CD8-positive, alpha-beta memory T cell (primary cell): ENCODE measurements at regions not wholly inside any gene's neighbourhood (a gene's known extent, or its start where the extent isn't known, plus 50 kb on each side); places are given as distances from the start of the nearest gene placed in this dataset.
A peak's percentile ranks its signal among the peaks of the same experiment; 100 is the strongest.
"Not testable (repeated sequence)": the region's sequence is repeated elsewhere in the genome, so short reads cannot be mapped to it uniquely, and the experiment has no call there.

Experiments
- CTCF ChIA-PET: fragments of 350-600 bp; sonication (Branson Sonifier 250); formaldehyde crosslinking; loops from one replicate; lab custom pipeline; 2021; ENCODE audit warnings: antibody characterized with exemption; lab: Charles Lee
- POLR2A ChIA-PET: fragments of 350-600 bp; sonication (Branson Sonifier 250); formaldehyde crosslinking; loops from one replicate; lab custom pipeline; 2021; ENCODE audit warnings: antibody characterized with exemption; lab: Charles Lee
- DNase-seq, 5 donors: peaks; one replicate each; pipeline versions ENCODE4 v3.0.0 to v3.0.0-alpha.2; 2020 to 2022; ENCODE audit warnings: mixed read lengths in 1 of 5
- H3K27ac ChIP-seq: one replicate; pipeline ENCODE4 v1.7.0; 2013; ENCODE audit warnings: low read depth, mild to moderate bottlenecking, low read length, moderate library complexity
- H3K27me3 ChIP-seq: 2 replicates; pipeline ENCODE4 v1.7.0; 2013; ENCODE audit warnings: low read length, mild to moderate bottlenecking; ENCODE audit not compliant: insufficient read depth, poor library complexity, severe bottlenecking
- H3K36me3 ChIP-seq: 2 replicates; pipeline ENCODE4 v1.7.0; 2013; ENCODE audit warnings: mild to moderate bottlenecking, low read length, moderate library complexity; ENCODE audit not compliant: insufficient read depth
- H3K4me1 ChIP-seq: 2 replicates; pipeline ENCODE4 v1.7.0; 2013; ENCODE audit warnings: mild to moderate bottlenecking, low read length, moderate library complexity; ENCODE audit not compliant: insufficient read depth
- H3K4me3 ChIP-seq: 2 replicates; pipeline ENCODE4 v1.7.0; 2013; ENCODE audit warnings: mild to moderate bottlenecking, low read length
- H3K9me3 ChIP-seq: 2 replicates; pipeline ENCODE4 v1.7.0; 2013; ENCODE audit warnings: mild to moderate bottlenecking, low read length
- H3K27ac Mint-ChIP-seq, 8 donors: one replicate each; pipeline ENCODE4 v1.8.0; 2020 to 2021; ENCODE audit warnings: mixed read lengths in 8 of 8, mild to moderate bottlenecking in 6 of 8, inconsistent platforms in 3 of 8, moderate library complexity in 3 of 8
- H3K27me3 Mint-ChIP-seq, 2 donors: one replicate each; pipeline ENCODE4 v1.8.0; 2020 to 2021; ENCODE audit warnings: mixed read lengths in 2 of 2, mild to moderate bottlenecking in 1 of 2, moderate library complexity in 1 of 2
- H3K36me3 Mint-ChIP-seq, 3 donors: one replicate each; pipeline ENCODE4 v1.8.0; 2020 to 2021; ENCODE audit warnings: mixed read lengths in 3 of 3, inconsistent platforms in 1 of 3, mild to moderate bottlenecking in 1 of 3
- H3K4me1 Mint-ChIP-seq, 3 donors: one replicate each; pipeline ENCODE4 v1.8.0; 2020 to 2021; ENCODE audit warnings: mixed read lengths in 3 of 3, inconsistent platforms in 1 of 3, mild to moderate bottlenecking in 1 of 3
- H3K4me3 Mint-ChIP-seq, 7 donors: one replicate each; pipeline ENCODE4 v1.8.0; 2020 to 2021; ENCODE audit warnings: mixed read lengths in 7 of 7, mild to moderate bottlenecking in 6 of 7, moderate library complexity in 4 of 7, inconsistent platforms in 2 of 7
- H3K9me3 Mint-ChIP-seq, 5 donors: one replicate each; pipeline ENCODE4 v1.8.0; 2020 to 2022; ENCODE audit warnings: mixed read lengths in 5 of 5, mild to moderate bottlenecking in 3 of 5, moderate library complexity in 2 of 5, inconsistent platforms in 1 of 5

DNA sequence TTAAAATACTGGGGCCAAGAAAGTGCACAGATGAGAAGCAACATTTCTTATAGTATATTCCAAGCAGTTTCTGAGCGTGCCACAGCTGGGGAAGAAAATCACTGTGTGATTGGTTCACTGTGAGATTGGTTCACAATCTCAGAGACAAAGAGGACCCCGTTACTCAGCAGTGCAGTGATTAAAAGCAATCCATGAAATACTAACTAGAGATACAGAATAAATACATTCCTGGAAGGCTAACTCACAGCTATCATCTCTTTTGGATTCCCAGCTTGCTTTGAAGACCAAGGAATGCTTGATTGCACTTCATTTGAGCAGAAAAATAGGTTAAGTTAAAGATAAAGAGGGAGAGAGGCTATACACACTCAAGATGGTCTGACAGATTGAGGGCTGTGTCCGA is 132.1 kb upstream of the RAPGEF2 start:
- Mint-ChIP-seq H3K27me3 (peaks cover 4 to 7% of the 10 kb centered on the region in 2 donors), H3K4me1 (no peaks in the 10 kb centered on the region), H3K27ac (no peak overlapping the region), H3K36me3 (no peaks in the 10 kb centered on the region), H3K4me3 (no peak overlapping the region), H3K9me3 (no peaks in the 10 kb centered on the region)
- H3K36me3 ChIP-seq, result no peaks in the 10 kb centered on the region
- CTCF ChIA-PET, result no interaction called here
- H3K4me3 ChIP-seq, result no peak overlapping the region
- no peaks in the 10 kb centered on the region for H3K27me3 ChIP-seq
- H3K4me1 ChIP-seq, result no peaks in the 10 kb centered on the region
- POLR2A ChIA-PET, result no interaction called here
- H3K27ac ChIP-seq, result no peak overlapping the region
- no peak for DNase-seq
- H3K9me3 ChIP-seq, result no peaks in the 10 kb centered on the region

DNA sequence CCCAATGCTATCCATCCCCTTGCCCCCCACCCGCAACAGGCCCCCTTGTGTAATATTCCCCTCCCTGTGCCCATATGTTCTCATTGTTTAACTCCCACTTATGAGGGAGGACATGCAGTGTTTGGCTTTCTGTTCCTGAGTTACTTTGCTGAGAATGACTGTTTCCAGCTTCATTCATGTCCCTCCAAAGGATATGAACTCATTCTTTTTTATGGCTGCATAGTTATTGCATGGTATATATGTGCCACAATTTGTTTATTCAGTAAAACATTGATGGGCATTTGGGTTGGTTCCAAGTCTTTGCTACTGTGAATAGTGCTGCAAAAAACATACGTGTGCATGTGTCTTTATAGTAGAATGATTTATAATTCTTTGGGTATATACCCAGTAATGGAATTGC is 128.4 kb upstream of the RAPGEF2 start:
- peaks cover 9 to 18% of the 10 kb centered on the region in 2 donors for H3K27me3 Mint-ChIP-seq
- H3K27ac Mint-ChIP-seq, POLR2A ChIA-PET, H3K4me1 ChIP-seq, H3K4me3 ChIP-seq, H3K4me3 Mint-ChIP-seq, H3K4me1 Mint-ChIP-seq, H3K9me3 Mint-ChIP-seq, H3K36me3 Mint-ChIP-seq, CTCF ChIA-PET, DNase-seq, H3K36me3 ChIP-seq, H3K9me3 ChIP-seq, H3K27ac ChIP-seq, H3K27me3 ChIP-seq: not testable (repeated sequence)

DNA sequence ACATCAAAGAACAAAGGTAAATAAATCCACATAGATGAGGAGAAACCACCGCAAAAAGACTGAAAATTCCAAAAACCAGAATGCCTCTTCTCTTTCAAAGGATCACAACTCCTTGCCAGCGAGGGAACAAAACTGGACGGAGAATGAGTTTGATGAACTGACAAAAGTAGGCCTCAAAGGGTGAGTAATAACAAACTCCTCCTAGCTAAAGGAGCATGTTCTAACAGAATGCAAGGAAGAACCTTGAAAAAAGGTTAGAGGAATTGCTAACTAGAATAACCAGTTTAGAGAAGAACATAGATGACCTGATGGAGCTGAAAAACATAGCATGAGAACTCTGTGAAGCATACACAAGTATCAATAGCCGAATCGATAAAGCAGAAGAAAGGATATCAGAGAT is 122.2 kb upstream of the RAPGEF2 start:
- H3K4me3 Mint-ChIP-seq, H3K27ac ChIP-seq, H3K9me3 ChIP-seq, H3K4me3 ChIP-seq, H3K27me3 ChIP-seq, POLR2A ChIA-PET, H3K4me1 ChIP-seq, H3K27ac Mint-ChIP-seq, H3K36me3 Mint-ChIP-seq, DNase-seq, H3K36me3 ChIP-seq, H3K4me1 Mint-ChIP-seq: not testable (repeated sequence)
- CTCF ChIA-PET, result interaction anchor here (0.9 kb wide), 1 partner anchor 11 kb away, joined by 3 read pairs; no protein-coding TSS in a partner anchor
- H3K9me3 Mint-ChIP-seq, result peaks cover 0 to 10% (median 3%) of the 10 kb centered on the region in 5 donors
- H3K27me3 Mint-ChIP-seq, result peaks cover 18 to 40% of the 10 kb centered on the region in 2 donors

DNA sequence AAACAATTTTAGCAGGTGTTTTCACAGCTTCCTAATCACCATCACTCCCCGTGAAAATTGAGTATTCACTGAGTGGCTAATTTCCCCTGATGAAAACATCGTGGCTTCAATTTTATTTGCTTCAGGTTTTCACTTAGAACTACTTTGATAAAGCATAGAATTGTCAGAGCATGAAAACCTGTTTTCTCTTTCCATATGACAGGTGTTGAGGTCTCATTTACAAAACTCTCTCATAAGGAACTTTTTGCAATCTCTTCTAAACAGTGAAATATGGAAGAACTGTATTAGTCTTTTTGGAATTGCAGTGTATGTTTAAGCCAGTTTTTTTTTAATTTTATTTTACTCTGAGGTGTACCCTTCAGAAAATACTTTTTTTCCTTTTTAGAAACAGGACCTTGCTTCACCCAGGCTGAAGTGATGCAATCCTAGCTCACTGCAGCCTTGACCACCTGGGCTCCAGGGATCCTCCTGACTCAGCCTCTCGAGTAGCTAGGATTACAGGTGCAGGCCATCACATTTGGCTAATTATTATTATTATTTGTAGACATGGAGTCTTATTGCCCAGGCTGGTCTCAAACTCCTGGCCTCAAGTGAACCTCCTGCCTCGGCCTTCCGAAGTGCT is 111.2 kb upstream of the RAPGEF2 start:
- Mint-ChIP-seq H3K27me3 (peaks cover 0 to 1% of the 10 kb centered on the region in 2 donors), H3K27ac (no peak overlapping the region), H3K4me1 (no peaks in the 10 kb centered on the region), H3K4me3 (no peak overlapping the region), H3K9me3 (peaks cover 0 to 7% (median 0%) of the 10 kb centered on the region in 5 donors), H3K36me3 (peaks cover 0 to 5% (median 0%) of the 10 kb centered on the region in 3 donors)
- Histone ChIP-seq H3K4me1 (no peaks in the 10 kb centered on the region), H3K27me3 (no peaks in the 10 kb centered on the region), H3K9me3 (no peaks in the 10 kb centered on the region), H3K36me3 (no peaks in the 10 kb centered on the region), H3K4me3 (no peak overlapping the region), H3K27ac (no peak overlapping the region)
- DNase-seq, result no peak
- CTCF ChIA-PET, result no interaction called here
- POLR2A ChIA-PET, result no interaction called here

DNA sequence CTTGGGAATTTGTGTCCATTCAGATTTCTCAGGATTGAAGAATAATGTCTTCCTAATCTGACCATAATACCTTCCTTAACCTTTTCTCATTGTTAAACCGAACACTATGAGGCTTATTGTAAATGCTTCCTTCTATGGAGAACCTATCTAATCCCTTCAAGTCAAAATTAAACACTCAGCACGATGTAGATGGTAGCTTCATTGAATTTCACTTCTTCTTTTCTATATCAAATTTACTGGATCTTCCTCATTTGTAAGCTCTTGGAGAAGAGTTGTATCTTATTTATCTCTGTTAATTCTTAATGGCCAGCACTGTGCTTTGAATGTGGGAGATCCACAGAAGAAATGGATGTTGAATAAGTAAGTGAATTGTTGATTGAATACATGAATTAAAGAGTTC is 109.0 kb upstream of the RAPGEF2 start:
- Histone ChIP-seq H3K27ac (no peak overlapping the region), H3K36me3 (no peaks in the 10 kb centered on the region), H3K9me3 (no peaks in the 10 kb centered on the region), H3K27me3 (no peaks in the 10 kb centered on the region), H3K4me3 (no peak overlapping the region), H3K4me1 (no peaks in the 10 kb centered on the region)
- CTCF ChIA-PET, result no interaction called here
- Mint-ChIP-seq H3K27ac (no peak overlapping the region), H3K9me3 (peaks cover 0 to 2% (median 0%) of the 10 kb centered on the region in 5 donors), H3K4me3 (no peak overlapping the region), H3K27me3 (peaks cover 0 to 1% of the 10 kb centered on the region in 2 donors), H3K4me1 (no peaks in the 10 kb centered on the region), H3K36me3 (peaks cover 0 to 5% (median 0%) of the 10 kb centered on the region in 3 donors)
- POLR2A ChIA-PET, result no interaction called here
- no peak for DNase-seq

DNA sequence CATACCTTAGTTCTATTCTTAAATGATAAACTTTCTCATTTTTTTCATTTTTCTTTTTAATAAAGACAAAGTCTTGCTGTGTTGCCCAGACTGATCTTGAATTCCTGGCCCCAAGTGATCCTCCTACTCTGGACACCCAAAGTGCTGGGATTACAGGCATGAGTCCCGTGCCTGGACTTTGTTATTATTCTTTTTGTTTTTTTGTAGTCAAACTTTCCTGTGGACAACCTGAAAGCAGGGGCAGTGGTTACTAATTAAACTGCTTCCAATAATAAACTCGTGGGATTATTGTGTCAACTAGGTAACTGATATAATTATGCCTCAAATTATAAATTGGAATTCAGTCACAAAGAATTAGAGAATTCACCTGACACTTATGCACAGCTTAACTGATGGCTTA is 107.8 kb upstream of the RAPGEF2 start:
- POLR2A ChIA-PET, result no interaction called here
- Histone ChIP-seq H3K36me3 (no peaks in the 10 kb centered on the region), H3K9me3 (no peaks in the 10 kb centered on the region), H3K4me1 (no peaks in the 10 kb centered on the region), H3K27me3 (no peaks in the 10 kb centered on the region), H3K4me3 (no peak overlapping the region), H3K27ac (no peak overlapping the region)
- Mint-ChIP-seq H3K27me3 (peaks cover 0 to 1% of the 10 kb centered on the region in 2 donors), H3K4me1 (no peaks in the 10 kb centered on the region), H3K27ac (no peak overlapping the region), H3K36me3 (no peaks in the 10 kb centered on the region), H3K4me3 (no peak overlapping the region), H3K9me3 (peaks cover 0 to 2% (median 0%) of the 10 kb centered on the region in 5 donors)
- CTCF ChIA-PET, result no interaction called here
- no peak for DNase-seq

DNA sequence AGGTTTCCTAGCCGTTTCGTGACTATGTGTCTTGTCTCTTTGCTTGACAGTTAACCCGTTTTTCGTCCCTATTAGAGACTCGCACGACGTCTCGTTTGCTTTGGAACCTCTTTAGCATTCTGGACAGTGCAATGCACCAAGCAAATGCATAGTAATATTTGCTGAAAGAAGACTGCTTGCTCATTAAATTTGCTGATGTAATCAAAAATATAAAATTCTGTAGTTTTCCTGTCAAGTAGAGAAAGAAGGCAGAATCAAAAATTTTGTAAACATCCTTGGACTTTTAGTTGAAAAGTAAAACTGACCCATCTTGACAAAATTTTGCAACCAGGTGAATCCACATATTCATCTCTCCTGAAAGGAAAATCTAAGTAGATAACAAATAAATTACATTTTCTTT is 106.9 kb upstream of the RAPGEF2 start:
- CTCF ChIA-PET, result no interaction called here
- no peak overlapping the region for H3K4me3 ChIP-seq
- no peaks in the 10 kb centered on the region for H3K36me3 Mint-ChIP-seq
- DNase-seq, result no peak
- no peaks in the 10 kb centered on the region for H3K9me3 ChIP-seq
- no peak overlapping the region for H3K27ac Mint-ChIP-seq
- no peaks in the 10 kb centered on the region for H3K36me3 ChIP-seq
- no peak overlapping the region for H3K4me3 Mint-ChIP-seq
- POLR2A ChIA-PET, result no interaction called here
- H3K27me3 Mint-ChIP-seq, result peaks cover 0 to 1% of the 10 kb centered on the region in 2 donors
- H3K4me1 ChIP-seq, result no peaks in the 10 kb centered on the region
- H3K4me1 Mint-ChIP-seq, result no peaks in the 10 kb centered on the region
- H3K27ac ChIP-seq, result no peak overlapping the region
- H3K9me3 Mint-ChIP-seq, result no peaks in the 10 kb centered on the region
- no peaks in the 10 kb centered on the region for H3K27me3 ChIP-seq

DNA sequence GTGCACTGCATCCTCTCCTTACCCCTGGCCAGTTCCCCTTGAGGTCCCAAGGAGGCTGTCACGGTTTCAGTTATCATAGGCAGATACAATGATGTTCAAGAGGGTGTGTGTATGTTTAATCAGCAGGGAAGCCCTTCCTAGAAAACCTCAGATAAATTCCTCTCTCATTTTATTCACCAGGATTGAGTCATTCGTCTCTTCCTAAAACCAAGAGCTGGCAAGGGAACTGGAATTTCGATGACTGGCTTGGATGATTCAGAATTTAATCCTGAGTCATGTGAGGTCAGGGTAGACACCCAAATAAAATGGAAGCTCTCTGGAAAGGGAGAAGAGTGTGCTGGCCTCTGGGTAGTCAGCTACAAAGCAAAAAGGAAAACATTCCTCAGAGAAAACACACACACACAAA is 106.2 kb upstream of the RAPGEF2 start:
- Mint-ChIP-seq H3K4me3 (no peak overlapping the region), H3K27me3 (peaks cover 1 to 2% of the 10 kb centered on the region in 2 donors), H3K9me3 (no peaks in the 10 kb centered on the region), H3K27ac (peak overlapping the region in 1 of 8 donors; percentile 54), H3K36me3 (no peaks in the 10 kb centered on the region), H3K4me1 (no peaks in the 10 kb centered on the region)
- ChIA-PET CTCF (no interaction called here), POLR2A (no interaction called here)
- Histone ChIP-seq H3K36me3 (no peaks in the 10 kb centered on the region), H3K27ac (no peak overlapping the region), H3K9me3 (no peaks in the 10 kb centered on the region), H3K4me1 (no peaks in the 10 kb centered on the region), H3K27me3 (no peaks in the 10 kb centered on the region), H3K4me3 (no peak overlapping the region)
- no peak for DNase-seq
